Activated CD4-positive, alpha-beta T cell treated with anti-CD3 and anti-CD28 coated beads, Interleukin-2, amount 50 U/mL, for 1 hour (primary cell): ENCODE measurements at regions not wholly inside any gene's neighbourhood (a gene's known extent, or its start where the extent isn't known, plus 50 kb on each side); places are given as distances from the start of the nearest gene placed in this dataset.
A peak's percentile ranks its signal among the peaks of the same experiment; 100 is the strongest.

Experiments used
- DNase-seq: peaks from one replicate; pipeline ENCODE4 v3.0.0-alpha.2; 2020

DNA sequence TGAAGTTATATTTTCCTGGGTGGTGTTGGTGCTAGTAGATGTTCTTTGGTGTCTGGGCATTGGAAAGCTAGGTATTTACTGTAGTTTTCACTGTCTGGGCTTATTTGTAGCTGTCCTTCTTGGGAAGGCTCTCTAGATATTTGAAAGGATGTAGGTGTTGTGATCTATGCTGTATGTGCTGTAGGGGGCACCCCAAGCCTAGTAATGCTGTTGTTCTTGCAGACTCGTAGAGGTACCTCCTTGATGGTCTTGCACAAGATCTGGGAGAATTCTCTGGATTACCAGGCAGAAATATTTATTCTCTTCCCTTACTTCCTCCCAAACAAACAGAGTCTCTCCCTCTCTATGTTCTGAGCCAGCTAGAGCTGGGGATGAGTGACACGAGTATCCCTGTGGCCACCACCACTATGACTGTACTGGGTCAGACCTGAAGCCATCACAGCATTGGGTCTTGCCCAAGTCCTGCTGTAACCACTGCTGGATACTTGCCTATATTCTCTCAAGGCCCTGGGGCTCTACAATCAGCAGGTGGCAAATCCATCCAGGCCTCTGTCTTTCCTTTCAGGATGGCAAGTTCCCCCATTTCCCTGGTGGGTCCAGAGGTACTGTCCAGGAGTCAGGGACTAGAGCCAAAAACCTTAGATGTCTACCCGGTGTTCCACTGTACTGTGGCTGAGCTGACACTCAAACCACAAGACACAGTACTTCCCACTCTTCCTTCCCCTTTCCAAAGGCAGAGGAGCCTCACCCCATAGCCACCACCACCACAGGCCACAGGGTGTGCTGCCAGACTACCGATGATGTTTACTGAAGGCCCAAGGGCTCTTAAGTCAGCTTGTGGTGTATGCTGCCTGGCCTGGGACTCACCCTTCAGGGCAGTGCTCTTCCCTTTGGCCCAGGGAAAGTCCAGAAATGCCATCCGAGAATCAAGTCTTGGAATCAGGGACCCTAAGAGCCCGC, 195.2 kb upstream of the DPPA4 start:
- DNase-seq = peak; percentile 13

DNA sequence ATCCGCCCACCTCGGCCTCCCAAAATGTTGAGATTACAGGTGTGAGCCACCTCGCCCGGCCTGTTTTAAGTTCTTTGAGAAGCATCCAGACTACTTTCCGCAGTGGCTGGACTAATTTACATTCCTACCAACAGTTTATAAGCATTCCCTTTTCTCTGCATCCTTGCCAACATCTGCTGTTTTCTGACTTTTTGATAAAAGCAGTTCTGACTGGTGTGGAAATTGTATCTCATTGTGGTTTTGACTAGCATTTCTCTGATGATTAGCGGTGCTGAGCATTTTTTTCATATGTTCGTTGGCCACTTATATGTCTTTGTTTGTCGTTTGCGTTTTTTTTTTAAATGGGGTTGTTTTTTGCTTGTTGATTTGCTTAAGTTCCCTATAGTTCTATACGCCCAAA, 208.4 kb upstream of the DPPA4 start:
- no peak for DNase-seq

DNA sequence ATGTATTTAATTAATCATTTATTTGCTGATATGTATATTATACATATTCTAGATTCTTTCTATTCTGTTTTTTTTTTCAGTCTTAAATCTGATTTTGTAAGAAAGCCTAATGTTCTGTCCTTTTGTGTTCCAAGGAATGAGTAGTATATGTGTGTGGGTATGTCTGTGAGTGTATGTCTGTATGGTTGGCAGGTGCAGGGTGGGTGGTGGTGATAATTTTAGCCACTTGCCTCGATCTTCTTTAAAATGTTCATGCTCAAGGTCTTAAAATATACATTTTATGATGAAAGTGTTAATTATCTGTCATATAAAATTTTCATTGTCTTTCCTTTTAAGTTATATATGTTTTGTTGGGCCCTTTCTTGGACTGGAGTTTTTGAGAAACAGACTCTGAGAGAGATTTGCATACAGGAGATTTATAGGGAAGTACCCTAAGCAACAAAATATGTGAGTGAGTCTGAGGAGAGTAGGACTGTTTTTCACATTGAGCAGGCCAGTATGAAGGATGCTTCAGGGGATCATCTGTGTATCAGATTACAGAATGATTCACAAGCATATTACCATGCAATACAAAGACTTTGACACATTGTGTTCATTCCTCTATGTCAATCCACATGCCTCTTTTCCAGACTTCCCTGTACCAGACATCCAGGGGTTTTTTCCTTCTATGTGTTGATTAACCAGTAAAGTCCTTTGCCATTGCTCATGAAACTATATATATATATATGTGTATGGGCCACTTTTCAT, 211.0 kb upstream of the DPPA4 start:
- no peak for DNase-seq

DNA sequence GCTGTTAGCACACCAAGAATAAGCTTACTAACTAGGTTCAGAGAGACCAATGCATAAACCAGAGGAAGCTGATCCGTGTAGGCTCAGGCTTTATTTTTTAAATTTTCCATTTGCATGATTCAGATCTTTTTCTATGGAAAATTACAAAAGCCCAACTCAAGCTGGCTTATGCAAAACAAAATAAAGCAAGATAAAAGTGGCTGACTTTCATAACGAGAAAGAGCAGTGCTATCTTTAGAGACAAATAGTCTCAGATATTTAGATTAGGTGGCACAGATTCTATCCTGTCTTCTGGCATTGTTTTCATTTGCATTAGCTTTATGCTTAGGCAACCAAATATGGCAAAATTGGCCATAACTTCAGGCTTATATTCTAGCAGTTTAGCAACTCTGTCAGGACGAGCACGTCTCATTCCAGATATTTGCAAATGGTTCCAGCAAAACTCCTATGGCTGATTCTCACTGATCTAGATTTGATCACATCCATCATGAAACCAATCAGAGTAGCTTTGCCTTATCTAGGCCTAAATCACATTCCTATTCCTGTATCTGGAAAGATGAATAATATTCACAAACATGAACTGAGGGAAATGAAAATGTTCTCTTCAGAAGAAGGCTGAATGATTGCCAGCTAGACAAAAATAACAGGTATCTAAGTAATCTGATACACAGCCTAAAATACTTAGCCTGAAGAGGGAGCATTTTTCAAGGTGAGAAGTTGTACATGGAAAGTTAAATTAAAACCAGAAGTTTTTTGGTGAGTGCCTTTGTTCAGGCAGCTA, 216.4 kb upstream of the DPPA4 start:
- no peak for DNase-seq

DNA sequence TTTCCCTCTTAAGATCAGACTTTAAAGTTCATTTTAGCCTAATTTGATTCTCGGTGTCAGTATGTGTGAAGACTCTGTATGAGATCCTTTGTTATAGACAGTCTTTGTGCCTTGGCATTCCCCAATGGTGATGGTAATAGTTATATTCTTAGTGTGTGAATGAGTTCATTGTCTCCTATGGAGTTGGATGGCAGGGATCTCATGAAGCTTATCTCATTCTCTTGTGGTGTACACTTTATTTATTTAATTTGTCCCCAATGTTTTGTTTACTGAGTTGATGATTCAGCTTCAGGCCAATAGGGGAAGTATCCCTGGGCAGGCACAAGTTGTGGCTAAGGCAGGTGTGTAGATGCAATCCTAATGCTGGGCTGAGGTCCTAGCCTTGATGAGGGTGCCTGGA, 222.0 kb upstream of the DPPA4 start:
- DNase-seq = no peak

DNA sequence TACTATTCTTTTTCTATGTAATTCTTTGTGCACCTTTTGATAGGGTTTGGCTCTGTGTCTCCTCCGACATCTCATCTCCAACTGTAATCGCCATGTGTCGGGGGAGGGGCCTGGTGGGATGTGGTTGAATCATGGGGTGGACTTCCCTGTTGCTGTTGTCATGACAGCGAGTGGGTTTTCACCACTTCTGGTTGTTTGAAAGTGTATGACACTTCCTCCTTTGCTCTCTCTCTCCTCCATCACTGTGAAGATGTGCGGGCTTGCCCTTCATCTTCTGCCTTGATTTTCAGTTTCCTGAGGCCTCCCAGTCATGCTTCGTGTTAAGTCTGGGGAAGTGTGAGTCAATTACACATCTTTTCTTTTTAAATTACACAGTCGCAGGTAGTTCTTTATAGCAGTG, 225.8 kb upstream of the DPPA4 start:
- peak; percentile 40 for DNase-seq

DNA sequence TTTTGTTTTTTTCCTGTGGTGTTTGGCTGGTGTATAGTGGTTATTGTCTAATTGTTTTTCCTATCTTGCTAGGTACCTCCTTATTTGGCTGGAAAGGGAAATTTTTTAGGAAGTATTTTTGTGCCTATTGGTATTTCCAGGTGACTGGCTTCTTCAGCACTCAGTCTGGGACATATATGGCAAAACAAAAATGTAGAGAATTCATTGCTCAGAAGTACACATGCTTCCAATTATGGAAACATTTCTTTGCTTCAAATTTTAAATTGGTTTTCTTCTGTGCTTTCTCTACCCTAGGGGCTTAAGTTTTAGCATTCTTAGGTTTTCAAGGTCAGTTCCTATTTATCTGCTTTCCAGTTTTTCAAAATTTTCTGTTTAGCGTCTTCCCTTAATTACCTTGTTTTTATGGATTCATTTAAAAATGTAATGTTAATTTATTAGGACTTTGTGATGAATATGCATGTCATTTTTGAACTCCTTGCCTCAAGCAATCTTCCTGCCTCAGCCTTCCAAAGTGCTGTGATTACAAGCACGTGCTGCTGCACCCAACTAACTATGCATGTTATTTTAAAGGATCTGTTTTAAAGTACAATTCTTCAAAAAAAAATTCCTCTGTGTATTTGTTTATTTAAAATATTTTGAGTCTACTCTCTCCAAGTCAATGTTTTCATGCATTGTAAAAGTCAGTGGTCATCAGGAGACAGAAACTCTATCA, 231.9 kb upstream of the DPPA4 start:
- DNase-seq = no peak

DNA sequence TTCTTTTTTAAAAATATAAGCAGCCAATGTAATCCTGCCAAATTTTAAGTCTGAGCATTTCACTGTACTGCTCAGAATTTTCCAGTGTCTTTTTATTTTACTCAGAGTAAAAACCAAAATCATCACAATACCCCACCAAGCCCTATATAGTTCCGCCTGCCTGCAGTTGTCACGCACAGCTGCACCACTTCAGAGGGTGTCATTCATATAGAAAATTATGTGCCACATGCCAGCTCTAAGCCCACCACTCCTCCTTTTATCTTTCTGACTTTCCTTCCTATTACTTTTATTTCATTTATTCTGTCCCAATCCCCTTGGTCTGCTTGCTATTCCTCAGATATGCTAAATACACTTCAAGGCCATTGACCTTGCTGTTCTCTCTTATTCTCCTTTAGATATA, 233.1 kb upstream of the DPPA4 start:
- DNase-seq = no peak

DNA sequence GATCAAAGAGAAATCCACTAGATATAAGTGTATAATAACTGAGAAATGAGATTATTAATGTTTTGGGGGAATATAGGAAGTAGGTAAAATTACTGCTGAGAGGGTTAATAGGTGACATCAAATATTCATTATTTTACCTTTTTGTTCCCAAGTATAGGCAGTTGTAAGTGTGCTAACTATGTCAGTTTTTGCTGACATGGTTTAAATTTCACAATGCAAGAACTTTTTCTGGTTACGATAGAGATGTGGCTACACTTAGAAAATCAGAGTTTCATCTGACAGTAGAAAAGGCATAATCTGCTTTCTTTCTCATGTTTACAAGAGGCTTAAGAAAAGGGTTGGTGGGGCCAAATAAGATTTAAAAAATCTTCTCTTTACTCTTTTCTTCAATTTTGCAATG, 235.0 kb upstream of the DPPA4 start:
- DNase-seq = no peak

DNA sequence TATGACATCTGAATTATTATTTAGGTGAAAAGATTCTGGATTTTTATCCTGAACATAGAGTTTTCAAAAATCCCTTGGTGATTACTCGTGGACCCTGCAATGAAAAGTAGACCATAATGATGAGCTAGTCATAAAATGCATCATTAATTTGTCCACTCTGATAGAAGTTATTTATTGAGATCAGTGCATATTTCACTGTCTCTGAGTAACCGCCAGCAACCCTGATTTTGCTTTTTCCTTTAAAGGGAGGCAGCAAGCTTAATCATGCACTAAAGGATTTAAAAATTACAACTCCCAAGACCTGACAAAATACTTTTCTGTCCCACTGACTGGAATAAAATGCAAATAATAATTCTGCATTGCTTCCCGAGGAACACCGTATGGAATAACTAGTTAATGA, 259.6 kb upstream of the DPPA4 start:
- DNase-seq = no peak

DNA sequence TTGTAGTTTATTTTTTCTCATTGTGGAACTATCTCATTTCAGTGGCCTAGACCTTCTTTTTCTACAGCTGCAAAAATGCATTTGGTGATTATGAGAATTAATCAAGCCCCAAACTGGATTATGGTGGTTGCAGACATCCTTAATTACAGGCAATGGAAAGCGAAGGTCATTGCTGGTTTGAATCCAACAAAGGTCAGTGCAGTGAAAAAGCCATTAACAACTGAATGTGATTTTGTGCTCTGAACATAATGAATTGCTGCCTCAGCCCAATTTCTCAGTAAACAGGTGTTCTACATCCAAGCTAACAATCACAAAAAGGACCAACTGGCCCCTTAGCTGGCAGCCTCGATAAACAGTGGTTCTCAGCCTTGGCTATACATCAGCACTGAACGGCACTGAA, 260.1 kb upstream of the DPPA4 start:
- no peak for DNase-seq

DNA sequence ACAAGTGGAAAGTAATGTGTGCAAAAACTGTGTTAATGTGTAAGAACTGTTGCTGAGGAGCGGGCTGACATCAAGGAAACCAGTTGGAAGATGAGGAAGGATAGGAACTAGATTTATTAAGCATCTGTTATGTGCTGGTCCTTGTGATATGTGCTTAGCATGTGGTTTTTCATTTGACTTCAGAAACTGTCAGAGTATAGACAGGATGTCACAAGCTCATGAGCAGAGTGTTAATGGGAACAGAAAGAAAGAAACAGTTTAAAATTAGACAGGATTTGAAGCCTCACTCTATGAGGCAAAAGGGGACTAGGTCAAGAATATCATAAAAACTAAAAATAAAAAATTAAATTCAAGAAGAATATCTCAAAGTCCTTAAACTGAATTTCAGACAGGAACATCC, 270.6 kb upstream of the DPPA4 start:
- no peak for DNase-seq

DNA sequence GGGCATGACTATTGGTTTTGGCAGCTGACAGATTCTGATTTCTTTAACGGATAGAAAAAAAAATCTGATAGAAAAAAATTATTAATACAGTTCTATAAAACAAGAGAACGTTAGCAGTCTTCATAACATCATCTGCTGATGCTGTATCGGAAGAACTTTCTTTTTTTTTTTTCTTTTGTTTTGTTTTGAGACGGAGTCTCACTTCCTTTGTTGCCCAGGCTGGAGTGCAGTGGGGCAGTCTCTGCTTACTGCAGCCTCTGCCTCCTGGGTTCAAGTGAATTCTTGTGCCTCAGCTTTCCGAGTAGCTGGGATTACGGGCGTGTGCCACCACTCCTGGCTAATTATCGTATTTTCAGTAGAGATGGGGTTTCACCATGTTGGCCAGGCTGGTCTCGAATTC, 271.2 kb upstream of the DPPA4 start:
- DNase-seq = no peak

DNA sequence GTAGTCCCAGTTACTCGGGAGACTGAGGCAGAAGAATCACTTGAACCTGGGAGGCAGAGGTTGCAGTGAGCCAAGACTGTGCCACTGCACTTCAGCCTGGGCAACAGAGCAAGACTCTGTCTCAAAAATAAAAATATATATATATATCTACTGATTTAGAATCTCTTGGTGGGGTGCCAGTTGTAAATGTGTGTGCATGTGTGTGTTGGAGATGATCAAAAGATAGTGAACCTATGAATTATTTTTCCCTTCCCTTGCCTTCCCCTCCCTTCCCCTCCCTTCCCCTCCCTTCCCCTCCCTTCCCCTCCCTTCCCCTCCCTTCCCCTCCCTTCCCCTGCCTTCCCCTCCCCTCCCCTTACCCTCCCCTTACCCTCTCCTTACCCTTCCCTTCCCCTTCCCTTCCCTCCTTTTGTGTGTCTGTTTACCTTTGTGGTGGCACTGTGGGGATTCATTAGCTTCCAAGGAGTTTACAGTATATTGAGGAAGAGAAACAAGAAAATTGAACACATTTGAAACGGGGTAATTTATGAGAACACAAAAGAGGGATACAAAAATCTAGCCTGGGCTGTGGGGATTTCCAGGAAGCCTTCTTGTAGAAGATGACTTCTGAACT, 281.5 kb upstream of the DPPA4 start:
- no peak for DNase-seq

DNA sequence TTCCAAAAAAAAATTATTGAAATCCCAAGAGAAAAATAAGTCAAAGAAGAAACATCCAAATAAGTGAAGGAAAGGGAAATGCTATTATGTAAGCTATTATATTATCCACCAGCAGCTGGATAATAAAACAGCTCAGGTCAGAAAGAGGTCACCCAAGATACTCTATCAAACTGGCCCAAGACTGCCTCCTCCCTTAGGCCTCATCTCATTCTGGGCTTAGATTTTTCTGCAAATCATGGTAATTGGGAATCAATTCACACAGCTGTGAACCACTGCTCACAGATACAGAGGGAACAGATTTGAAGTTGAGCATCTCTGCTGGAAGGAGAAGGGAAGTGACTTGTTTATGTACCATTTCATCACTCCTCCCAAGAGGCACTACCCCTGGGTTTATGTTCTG, 294.6 kb upstream of the DPPA4 start:
- no peak for DNase-seq

DNA sequence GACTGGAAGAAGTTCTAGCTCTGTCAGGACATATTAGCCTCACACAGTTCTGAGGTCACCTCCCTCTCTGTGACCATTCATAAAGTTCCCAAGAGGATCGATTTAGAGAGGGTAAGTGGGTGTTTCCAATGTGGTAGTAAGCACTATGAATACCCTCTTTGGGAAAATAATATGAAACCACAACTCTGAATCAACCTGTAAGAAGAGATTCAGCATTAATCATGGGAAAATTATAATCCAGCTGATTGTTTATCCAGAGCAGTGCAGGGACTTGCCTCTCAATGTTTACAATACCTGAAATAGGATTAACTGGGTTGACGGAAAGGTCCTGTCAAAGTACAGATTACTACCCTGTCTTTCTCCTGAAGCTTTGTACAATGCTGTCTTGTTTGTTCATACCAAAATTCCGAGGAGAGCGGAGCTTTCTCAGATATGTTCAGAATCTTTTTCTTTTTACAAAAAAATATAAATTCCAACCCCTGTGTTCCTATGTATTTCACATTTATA, 302.9 kb upstream of the DPPA4 start:
- no peak for DNase-seq

DNA sequence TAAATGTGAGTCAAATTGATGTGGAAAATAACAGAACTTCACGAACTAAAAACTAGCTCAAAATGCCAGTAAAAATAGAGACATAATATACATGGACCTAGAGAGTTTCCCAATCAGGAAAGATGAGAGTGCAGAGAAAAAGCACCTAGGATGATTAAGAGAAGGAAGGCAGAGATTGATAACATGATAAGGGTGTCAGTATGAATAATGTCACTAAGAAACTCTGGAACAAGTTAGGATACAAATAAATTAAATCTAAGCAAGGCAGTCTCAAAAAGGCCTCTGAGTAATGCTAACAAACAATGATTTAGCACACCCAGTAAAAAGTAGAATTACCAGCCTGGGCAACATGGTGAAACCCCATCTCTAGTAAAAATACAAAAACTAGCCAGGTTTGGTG, 304.7 kb upstream of the DPPA4 start:
- no peak for DNase-seq

DNA sequence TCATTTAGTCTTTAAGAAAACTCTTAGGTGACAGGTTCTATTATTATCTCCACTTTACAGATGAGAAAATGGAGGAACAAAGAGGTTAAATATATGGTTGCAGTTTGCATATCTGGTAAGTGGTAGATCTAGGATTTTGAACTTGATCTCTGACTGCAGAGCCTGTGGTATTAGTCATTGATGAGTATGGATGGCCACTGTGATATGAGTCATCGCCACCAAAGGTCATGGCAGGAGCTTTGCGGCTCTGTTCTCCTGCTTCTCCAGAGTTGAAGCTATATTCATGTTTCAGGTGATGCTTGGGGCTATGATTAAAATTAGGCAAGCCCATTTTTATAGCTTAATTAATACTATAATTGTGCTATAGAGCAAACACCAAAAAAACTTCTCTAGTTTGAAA, 306.2 kb upstream of the DPPA4 start:
- no peak for DNase-seq

DNA sequence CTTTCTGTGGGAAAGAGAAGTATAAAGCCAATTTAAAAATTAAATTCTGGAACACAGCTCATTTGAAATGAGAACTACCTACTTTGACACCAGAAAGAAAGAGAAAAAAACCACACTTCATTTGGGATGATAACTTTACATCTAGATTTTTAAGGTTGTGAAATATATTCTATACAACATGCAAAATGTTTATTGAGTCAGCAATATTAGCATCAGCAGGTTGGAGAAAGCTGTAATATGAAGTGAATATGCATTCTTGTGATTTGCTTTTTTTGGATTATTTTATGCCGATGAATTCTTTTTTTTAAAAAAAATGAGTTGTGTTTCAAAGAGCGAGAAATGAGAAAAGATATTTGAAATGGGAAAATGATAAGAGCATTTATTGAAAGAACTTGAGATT, 307.0 kb upstream of the DPPA4 start:
- DNase-seq = no peak

DNA sequence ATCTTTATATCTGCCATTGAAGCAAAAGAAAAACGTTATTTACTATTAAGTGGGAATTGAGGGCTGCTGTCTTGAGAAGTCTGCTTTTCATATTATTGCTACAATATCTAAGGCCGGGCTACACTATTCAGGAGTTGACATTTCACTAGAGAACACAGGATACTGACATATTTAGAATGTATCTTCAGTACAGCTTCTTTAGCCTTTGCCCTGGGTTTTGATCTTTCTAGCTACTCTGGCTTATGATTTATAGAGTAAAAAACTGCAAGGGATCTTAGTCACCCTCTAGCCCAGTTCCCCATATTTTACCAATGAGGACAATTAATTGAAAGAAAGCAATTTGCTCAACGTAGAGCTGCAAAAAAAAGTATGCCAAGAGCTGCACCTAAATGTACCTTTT, 307.4 kb upstream of the DPPA4 start:
- DNase-seq = no peak

DNA sequence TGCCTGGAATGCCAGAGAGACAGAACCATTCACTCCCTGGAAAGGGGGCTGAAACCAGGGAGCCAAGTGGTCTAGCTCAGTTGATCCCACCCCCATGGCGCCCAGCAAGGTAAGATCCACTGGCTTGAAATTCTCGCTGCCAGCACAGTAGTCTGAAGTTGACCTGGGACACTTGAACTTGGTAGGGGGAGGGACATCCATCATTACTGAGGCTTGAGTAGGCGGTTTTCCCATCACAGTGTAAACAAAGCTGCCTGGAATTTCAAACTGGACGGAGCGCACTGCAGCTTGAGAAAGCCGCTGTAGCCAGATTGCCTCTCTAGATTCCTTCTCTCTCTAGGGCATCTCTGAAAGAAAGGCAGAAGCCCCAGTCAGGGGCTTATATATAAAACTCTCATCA, 310.7 kb upstream of the DPPA4 start:
- DNase-seq = no peak

DNA sequence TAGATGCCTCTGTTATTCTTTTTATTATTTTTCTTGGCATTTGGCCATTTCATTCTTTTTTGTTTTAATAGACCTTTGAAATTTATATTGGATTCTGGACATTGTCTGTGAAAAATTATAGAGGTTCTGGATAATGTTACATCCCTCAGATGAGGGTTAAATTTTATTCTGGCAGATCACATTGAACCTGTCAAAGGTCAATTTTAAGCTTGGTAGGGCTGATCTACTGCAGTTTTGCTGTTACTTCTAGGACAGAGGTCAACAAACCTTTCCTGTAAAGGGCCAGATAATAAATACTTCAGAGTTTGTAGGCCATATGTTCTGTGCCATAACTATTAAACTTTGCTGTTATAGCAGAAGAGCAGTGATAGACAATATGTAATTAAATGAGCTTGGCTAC, 318.9 kb upstream of the DPPA4 start:
- DNase-seq = no peak
